IMR-90 (cell line): ENCODE measurements at regions not wholly inside any gene's neighbourhood (a gene's known extent, or its start where the extent isn't known, plus 50 kb on each side); places are given as distances from the start of the nearest gene placed in this dataset.

ENCODE experiments used
- ATAC-seq: fragments of 200-7000 bp; cut with Tn5 transposase; 2 replicates; pipeline ENCODE4 v1.9.1; 2020; ENCODE audit warnings: low read depth, mild to moderate bottlenecking, moderate library complexity
- BruUV-seq: library from RNA; stranded (reverse); fragments of 400-500 nt; replicated peaks from 2 replicates; lab custom pipeline; 2021; lab: Mats Ljungman, UMichigan
- CTCF ChIA-PET: fragments of 300-600 bp; formaldehyde crosslinking; extraction: SDS; loops from one replicate; lab custom pipeline; 2021; ENCODE audit warnings: antibody characterized with exemption; lab: Yijun Ruan, JAX
- POLR2A ChIA-PET: fragments of 300-600 bp; sonication (Branson Sonifier 250); formaldehyde crosslinking; loops from one replicate; lab custom pipeline; 2022; ENCODE audit warnings: antibody characterized with exemption; ENCODE audit not compliant: unreplicated experiment; lab: Charles Lee
- DNase-seq: peaks from one replicate; pipeline ENCODE4 v3.0.0; 2013
- H2AFZ ChIP-seq: replicated peaks from 2 replicates; pipeline ENCODE3; 2013; ENCODE audit warnings: low read length, mild to moderate bottlenecking; ENCODE audit not compliant: poor library complexity
- H2AK5ac ChIP-seq: 2 replicates; pipeline ENCODE4 v1.6.1; 2013; ENCODE audit warnings: low read depth, low read length, inconsistent platforms
- H2AK9ac ChIP-seq: replicated peaks from 2 replicates; pipeline ENCODE3; 2013; ENCODE audit warnings: mild to moderate bottlenecking, low read depth, low read length, moderate library complexity; ENCODE audit not compliant: poor library complexity
- H2BK120ac ChIP-seq: 2 replicates; pipeline ENCODE4 v1.6.1; 2013; ENCODE audit warnings: low read depth, low read length, inconsistent platforms
- H2BK15ac ChIP-seq: 3 replicates; pipeline ENCODE4 v1.6.1; 2013; ENCODE audit warnings: low read depth, low read length, inconsistent platforms
- H2BK20ac ChIP-seq: 2 replicates; pipeline ENCODE4 v1.6.1; 2013; ENCODE audit warnings: low read depth, mild to moderate bottlenecking, inconsistent platforms, low read length, moderate library complexity
- H2BK5ac ChIP-seq: 2 replicates; pipeline ENCODE4 v1.6.1; 2013; ENCODE audit warnings: mild to moderate bottlenecking, low read depth, low read length, inconsistent platforms; ENCODE audit not compliant: poor library complexity, severe bottlenecking
- H3K14ac ChIP-seq: replicated peaks from 2 replicates; pipeline ENCODE4 v1.6.1; 2013; ENCODE audit warnings: low read depth, low read length, inconsistent platforms
- H3K18ac ChIP-seq: 2 replicates; pipeline ENCODE4 v1.6.1; 2013; ENCODE audit warnings: low read depth, low read length, control low read depth
- H3K23ac ChIP-seq: 2 replicates; pipeline ENCODE4 v1.6.1; 2013; ENCODE audit warnings: low read depth, low read length, inconsistent platforms
- H3K27ac ChIP-seq: 2 replicates; pipeline ENCODE4 v1.5.1; 2013; ENCODE audit warnings: mild to moderate bottlenecking, control low read depth, low read length; ENCODE audit not compliant: insufficient read depth
- H3K27me3 ChIP-seq: 2 replicates; pipeline ENCODE4 v1.6.1; 2013; ENCODE audit warnings: low read length; ENCODE audit not compliant: control insufficient read depth, insufficient read depth
- H3K36me3 ChIP-seq: 2 replicates; pipeline ENCODE4 v1.6.1; 2013; ENCODE audit warnings: low read length, mixed read lengths; ENCODE audit not compliant: control insufficient read depth, insufficient read depth
- H3K4ac ChIP-seq: 2 replicates; pipeline ENCODE4 v1.6.1; 2013; ENCODE audit warnings: low read depth, low read length, inconsistent platforms
- H3K4me1 ChIP-seq: 2 replicates; pipeline ENCODE4 v1.6.1; 2013; ENCODE audit warnings: low read length, mixed read lengths; ENCODE audit not compliant: control insufficient read depth, insufficient read depth
- H3K4me2 ChIP-seq: 2 replicates; pipeline ENCODE4 v1.6.1; 2013; ENCODE audit warnings: low read depth, mild to moderate bottlenecking, control low read depth, low read length, moderate library complexity
- H3K4me3 ChIP-seq: 2 replicates; pipeline ENCODE4 v1.5.1; 2013; ENCODE audit warnings: low read depth, mild to moderate bottlenecking, control low read depth, low read length, moderate library complexity; ENCODE audit not compliant: insufficient read depth
- H3K56ac ChIP-seq: 2 replicates; pipeline ENCODE4 v1.6.1; 2013; ENCODE audit warnings: low read length, inconsistent platforms; ENCODE audit not compliant: insufficient read depth; ENCODE audit errors: extremely low read depth
- H3K79me1 ChIP-seq, 2 experiments: 2 replicates each; pipeline ENCODE4 v1.6.1; 2013; ENCODE audit warnings: low read length in 2 of 2, inconsistent platforms in 1 of 2, low read depth in 1 of 2
- H3K9ac ChIP-seq: 2 replicates; pipeline ENCODE4 v1.6.1; 2013; ENCODE audit warnings: low read depth, low read length, control low read depth
- H3K9me1 ChIP-seq: 2 replicates; pipeline ENCODE4 v1.6.1; 2013; ENCODE audit warnings: low read length, inconsistent platforms; ENCODE audit not compliant: insufficient read depth
- H3K9me3 ChIP-seq: 2 replicates; pipeline ENCODE4 v1.6.1; 2013; ENCODE audit warnings: low read length; ENCODE audit not compliant: control insufficient read depth, insufficient read depth
- H4K20me1 ChIP-seq: 2 replicates; pipeline ENCODE4 v1.6.1; 2013; ENCODE audit warnings: low read length, inconsistent platforms; ENCODE audit not compliant: insufficient read depth
- H4K5ac ChIP-seq: 2 replicates; pipeline ENCODE4 v1.6.1; 2013; ENCODE audit warnings: mild to moderate bottlenecking, low read depth, low read length, control low read depth
- H4K8ac ChIP-seq, 2 experiments: 2 replicates each; pipeline ENCODE4 v1.6.1; 2013; ENCODE audit warnings: low read depth in 2 of 2, low read length in 2 of 2, control low read depth in 1 of 2, inconsistent platforms in 1 of 2
- H4K91ac ChIP-seq: 2 replicates; pipeline ENCODE4 v1.6.1; 2013; ENCODE audit warnings: low read depth, low read length, inconsistent platforms; ENCODE audit not compliant: insufficient read depth
- RFX5 ChIP-seq: IDR thresholded peaks from 2 replicates; pipeline ENCODE4 v1.8.0; 2012; ENCODE audit warnings: low read depth, mild to moderate bottlenecking, low read length, moderate library complexity
- WGBS, 2 experiments: methylation state at CpG; one replicate each; pipeline versions ENCODE4 v1.1.5 to v1.1.7; 2013; ENCODE audit warnings: missing lambda C conversion rate in 2 of 2; ENCODE audit not compliant: insufficient read length in 1 of 2; ENCODE audit errors: extremely low coverage in 2 of 2; 5-methylcytosine and 5-hydroxymethylcytosine counted together
- dilution Hi-C: fragments of 300-500 bp; cut with HindIII; formaldehyde crosslinking; loops from one replicate; pipeline ENCODE4 v1.14.3; 2018; ENCODE audit warnings: low sequenced_read_pairs; ENCODE audit not compliant: unreplicated experiment
- in situ Hi-C: fragments of 300-500 bp; cut with MboI; formaldehyde crosslinking; loops from 3 replicates; pipeline ENCODE4 v1.14.3; 2019; ENCODE audit warnings: low sequenced_read_pairs, inconsistent platforms, mixed read lengths
- intact Hi-C: fragments of 100-400 bp; cut with micrococcal nuclease; formaldehyde crosslinking; loops from 2 replicates; pipeline ENCODE4 v1.10.0; 2022
- TF ChIP-seq, protein P1 (sequence below): fragments of 150-350 bp; IDR thresholded peaks from 2 replicates; pipeline ENCODE4 v1.6.1; 2017; ENCODE audit warnings: mild to moderate bottlenecking, antibody characterized with exemption, low read length, low read depth

DNA sequence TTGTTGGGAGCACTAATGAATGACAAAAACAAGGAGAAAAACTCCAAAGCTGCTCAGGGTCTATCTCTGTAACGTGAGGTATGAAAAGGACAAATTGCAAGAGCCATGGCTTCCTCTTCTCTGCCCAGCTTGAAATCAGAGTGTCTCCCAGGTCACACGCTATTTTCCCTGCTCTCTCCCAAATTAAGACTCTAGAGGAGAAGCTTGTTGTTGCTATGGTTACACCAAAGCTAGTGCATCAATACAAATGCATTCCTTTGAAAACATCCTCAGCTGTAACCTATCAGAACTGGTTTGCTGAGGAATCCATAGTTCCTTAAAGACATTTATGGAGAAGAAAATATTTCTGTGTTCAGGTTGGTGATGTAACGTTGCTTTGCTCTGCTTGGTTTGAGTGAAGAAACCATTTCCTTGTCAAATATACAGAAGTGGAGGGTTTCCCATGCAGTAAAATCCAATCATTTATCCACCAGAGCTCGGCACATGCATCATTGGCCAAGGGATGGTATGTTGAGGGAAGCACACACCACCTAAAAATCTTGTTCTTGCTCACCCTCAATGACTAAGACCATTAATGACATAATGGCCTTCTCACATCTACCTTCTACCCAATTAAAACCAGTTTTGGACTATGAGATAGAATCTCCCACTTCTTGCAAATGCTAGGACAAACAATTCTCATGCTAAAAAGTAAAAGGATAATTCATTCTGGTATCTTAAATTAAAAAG, 2135.6 kb upstream of the CELF4 start:
- 0 out of 4 replicates have a peak, but pooled peaks cover 0 to 5% of the 10 kb centered on the region in 2 experiments for H3K79me1 ChIP-seq
- CTCF ChIA-PET: no interaction called here
- dilution Hi-C loops (no loop called here), in situ Hi-C loops (no loop called here), intact Hi-C loops (no loop called here)
- no peaks in the 10 kb centered on the region for H3K4me1 ChIP-seq
- H3K18ac ChIP-seq: no peak overlapping the region
- H3K27me3 ChIP-seq: no peaks in the 10 kb centered on the region
- H4K5ac ChIP-seq: no peak overlapping the region
- H3K56ac ChIP-seq: no peak overlapping the region
- no peaks in the 10 kb centered on the region for H3K36me3 ChIP-seq
- POLR2A ChIA-PET: no interaction called here
- H4K20me1 ChIP-seq: no peaks in the 10 kb centered on the region
- H2BK15ac ChIP-seq: no peak overlapping the region
- H3K9me1 ChIP-seq: no peaks in the 10 kb centered on the region
- no peak overlapping the region for H2AK9ac ChIP-seq
- no peak for ATAC-seq
- H2AK5ac ChIP-seq: no peak overlapping the region
- H3K9me3 ChIP-seq: no peaks in the 10 kb centered on the region
- H3K27ac ChIP-seq: no peak overlapping the region
- no peak overlapping the region for H3K23ac ChIP-seq
- TF ChIP-seq RFX5: no peak
- TF ChIP-seq, protein P1, sequence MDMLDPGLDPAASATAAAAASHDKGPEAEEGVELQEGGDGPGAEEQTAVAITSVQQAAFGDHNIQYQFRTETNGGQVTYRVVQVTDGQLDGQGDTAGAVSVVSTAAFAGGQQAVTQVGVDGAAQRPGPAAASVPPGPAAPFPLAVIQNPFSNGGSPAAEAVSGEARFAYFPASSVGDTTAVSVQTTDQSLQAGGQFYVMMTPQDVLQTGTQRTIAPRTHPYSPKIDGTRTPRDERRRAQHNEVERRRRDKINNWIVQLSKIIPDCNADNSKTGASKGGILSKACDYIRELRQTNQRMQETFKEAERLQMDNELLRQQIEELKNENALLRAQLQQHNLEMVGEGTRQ: no peak
- no peak overlapping the region for H3K9ac ChIP-seq
- H4K8ac ChIP-seq: no peak overlapping the region
- H2BK20ac ChIP-seq: no peak overlapping the region
- H4K91ac ChIP-seq: no peak overlapping the region
- H2AFZ ChIP-seq: no peak overlapping the region
- no CpG with 5 or more reads among the region's 4 CpGs for WGBS, 2 experiments
- DNase-seq: peak; percentile 8
- H3K4me2 ChIP-seq: no peak overlapping the region
- H3K4me3 ChIP-seq: no peak overlapping the region
- H2BK120ac ChIP-seq: no peak overlapping the region
- no TSS peak for BruUV-seq
- H2BK5ac ChIP-seq: no peak overlapping the region
- H3K14ac ChIP-seq: peak overlapping the region; percentile 63; the same call in 1 of the 2 replicates
- H3K4ac ChIP-seq: no peak overlapping the region
